Adipose tissue (tissue), 3 donors: ENCODE measurements at regions not wholly inside any gene's neighbourhood (a gene's known extent, or its start where the extent isn't known, plus 50 kb on each side); places are given as distances from the start of the nearest gene placed in this dataset.

Experiments used
- H3K27ac ChIP-seq: one replicate; pipeline ENCODE4 v1.5.1; 2013; ENCODE audit warnings: low read depth, low read length
- WGBS, 3 donors: extraction: QIAGEN DNeasy Blood & Tissue Kit; methylation state at CpG; one replicate each; pipeline ENCODE4 v1.1.7; 2013; 5-methylcytosine and 5-hydroxymethylcytosine counted together
- donor health status: healthy with polysubstance abuse.
- donor health status: Bipolar disorder and iron deficiency.
- donor health status: healthy.

DNA sequence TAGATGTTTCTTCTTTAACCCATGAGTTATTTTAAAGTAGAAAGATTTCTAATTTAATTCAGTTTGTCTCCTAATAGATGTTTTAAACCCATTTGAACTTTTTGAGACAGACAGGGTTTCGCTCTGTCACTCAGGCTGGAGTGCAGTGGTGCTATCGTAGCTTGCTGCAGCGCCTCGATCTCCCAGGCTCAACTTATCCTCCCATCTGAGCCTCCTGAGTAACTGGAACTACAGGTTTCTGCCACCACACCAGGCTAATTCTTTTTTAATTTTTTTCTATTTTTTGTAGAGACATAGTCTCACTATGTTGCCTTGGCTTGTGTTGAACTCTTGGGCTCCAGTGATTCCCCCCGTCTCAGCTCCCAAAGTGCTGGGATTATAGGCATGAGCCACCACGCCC, 53.0 kb upstream of the RAB18 start:
- 83 to 94% (median 91%) methylated on average over 6 of the region's 6 CpGs for WGBS, 3 donors
- H3K27ac ChIP-seq: no peak overlapping the region

DNA sequence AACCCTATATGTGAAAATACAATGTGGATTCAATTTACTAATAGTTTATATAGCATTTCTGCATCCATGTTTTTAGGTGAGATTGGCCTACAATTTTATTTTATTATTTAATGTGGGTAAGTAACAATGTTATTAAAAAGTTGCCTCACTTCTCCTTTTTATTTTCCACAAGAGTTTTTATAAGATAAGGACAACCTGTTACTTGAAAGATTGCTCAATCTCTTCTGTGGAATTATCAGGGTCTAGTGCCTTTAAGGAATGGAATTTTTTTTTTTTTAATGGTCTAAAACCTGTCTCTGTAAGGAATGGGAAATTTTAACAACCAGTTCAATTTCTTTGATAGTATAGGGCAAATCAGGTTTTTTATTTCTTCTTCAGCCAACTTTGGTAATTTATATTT, 53.9 kb upstream of the RAB18 start:
- H3K27ac ChIP-seq: no peak overlapping the region

DNA sequence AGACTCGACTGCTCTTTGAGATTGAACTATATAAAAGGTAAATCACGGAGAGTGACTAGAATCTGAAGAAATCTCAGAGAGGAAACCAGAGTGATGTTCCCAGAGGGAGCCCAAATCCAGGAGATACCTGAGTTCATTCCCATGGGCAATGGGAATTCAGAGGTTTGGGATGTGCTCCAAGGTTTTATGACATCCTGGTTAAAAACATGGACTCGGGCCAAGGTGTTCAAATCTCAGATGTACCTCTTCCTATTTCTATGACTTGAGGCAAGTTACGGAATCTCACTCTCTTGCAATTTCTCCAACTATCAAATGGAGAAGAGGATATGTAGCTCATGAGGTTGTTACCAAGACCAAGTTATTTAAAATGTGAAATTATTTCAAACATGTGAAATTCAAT, 54.5 kb upstream of the RAB18 start:
- WGBS, 3 donors: 65 to 66% (median 65%) methylated on average over 4 of the region's 4 CpGs
- H3K27ac ChIP-seq: no peak overlapping the region

DNA sequence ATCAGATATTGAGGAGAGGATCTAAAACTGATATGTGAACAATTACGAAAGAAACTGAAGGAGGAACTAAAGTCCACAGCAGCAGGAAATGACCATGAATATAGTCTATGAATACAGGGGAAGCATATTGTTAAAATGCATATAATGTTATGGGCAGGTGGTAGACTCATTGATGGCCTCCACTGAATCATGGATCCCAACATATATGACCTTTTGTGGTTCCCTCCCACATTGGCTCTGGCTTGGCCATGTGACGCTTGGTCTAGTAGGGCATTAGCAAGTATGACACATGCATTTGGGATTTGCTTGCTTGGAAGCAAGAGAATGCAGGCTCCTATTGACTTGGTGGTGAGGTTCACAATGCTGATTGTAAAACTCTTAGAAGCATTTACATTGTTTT, 55.2 kb upstream of the RAB18 start:
- H3K27ac ChIP-seq: no peak overlapping the region
- WGBS, 3 donors: 71 to 86% (median 73%) methylated on average over 2 of the region's 2 CpGs

DNA sequence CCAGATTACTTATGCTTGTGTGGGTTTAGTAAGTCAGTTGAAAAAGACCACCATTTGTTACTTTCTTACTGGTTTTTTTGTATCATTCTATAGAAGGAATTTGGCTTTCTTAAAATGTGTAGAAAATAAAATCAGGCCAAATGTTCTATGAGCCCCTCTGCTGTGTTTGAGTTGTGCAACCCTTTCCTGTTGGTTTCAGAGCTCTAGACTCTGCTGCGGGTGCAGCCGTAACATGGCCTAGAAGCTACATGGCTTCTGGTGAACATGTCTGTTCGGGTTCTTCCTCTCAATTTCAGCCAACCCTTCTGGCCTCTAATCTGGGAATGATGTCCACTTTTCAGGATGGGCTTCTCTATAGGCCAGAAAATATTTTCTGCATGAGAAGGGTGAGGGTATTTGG, 56.6 kb upstream of the RAB18 start:
- H3K27ac ChIP-seq: no peak overlapping the region
- WGBS, 3 donors: 56 to 81% (median 62%) methylated on average over 3 of the region's 3 CpGs

DNA sequence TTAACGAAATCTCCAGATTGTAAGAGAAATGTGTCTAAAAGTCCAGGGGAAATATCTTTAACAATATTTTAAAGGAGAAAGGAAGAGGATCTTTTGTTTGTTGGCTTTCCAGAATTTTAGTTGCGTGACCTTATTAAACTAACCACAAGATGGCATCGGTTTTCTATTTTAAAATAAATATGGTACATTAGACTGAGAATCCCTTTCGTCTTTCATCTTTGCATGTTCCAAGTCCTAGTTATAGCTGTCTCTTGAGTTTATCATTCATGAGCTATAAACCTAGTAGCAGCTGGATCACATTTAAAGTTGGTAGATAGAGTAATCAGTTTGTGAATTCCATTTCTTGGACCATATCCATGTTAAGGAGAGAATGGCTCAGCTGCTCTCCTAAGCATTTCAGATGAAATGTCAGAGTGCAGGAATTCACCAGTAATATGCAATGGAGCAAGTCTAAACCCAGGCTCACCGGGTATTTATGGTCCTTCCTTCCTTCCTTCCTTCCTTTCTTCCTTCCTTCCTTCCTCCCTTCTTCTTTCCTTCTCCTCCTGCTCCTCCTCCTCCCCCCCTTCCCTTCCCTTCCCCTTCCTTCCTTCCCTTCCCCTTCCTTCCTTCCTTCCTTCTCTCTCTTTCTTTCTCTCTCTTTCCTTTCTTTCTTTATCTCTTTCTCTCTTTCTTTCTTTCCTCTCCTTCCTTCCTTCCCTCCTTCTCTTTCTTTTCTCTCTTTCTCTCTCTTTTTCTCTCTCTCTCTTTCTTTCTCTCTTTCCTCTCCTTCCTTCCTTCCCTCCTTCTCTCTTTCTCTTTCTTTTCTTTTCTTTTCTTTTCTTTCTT, 57.8 kb upstream of the RAB18 start:
- WGBS, 3 donors: 4 to 7% (median 4%) methylated on average over 5 of the region's 5 CpGs
- no peak overlapping the region for H3K27ac ChIP-seq

DNA sequence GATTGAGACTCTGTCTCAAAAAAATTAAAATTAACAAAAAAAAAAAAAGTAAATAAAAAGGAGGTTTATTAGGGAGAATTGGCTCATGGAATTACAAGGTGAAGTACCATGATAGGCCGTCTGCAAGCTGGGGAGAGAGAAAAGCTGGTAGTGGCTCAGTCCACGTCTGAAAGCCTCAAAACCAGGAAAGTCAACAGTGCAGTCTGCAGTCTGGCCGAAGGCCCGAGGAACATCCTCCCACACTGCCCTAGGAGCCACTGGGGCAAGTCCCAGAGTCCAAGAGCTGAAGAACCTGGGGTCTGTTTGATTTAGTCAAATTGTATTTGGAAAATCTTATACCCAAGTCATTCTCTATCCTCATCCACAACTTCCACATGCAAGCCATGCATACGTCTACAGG, 59.0 kb upstream of the RAB18 start:
- WGBS, 3 donors: 64 to 72% (median 64%) methylated on average over 5 of the region's 5 CpGs

DNA sequence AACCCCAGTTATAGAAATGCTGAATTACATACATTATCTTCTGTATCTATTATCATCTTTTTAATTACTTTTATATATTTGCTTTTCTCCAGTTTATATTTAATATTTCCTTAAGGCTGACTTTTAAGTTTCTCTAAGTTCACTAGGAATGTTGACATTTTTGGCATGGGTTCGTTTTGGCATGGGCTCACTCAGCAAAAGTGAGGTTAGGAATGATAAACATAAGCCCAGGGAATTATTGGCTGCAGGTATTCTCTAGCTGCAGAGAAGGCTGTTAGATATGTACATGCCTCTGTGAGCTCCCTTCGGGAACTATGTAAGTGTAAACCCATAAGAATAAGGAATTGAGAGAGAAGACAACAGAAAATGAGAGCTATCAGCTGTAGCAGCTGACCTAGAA, 63.6 kb upstream of the RAB18 start:
- WGBS, 3 donors: 15 to 45% (median 39%) methylated on average over 2 of the region's 2 CpGs
- H3K27ac ChIP-seq: no peak overlapping the region

More for the DNA sequence above, 59.0 kb upstream of the RAB18 start:
- H3K27ac ChIP-seq: no peak overlapping the region

DNA sequence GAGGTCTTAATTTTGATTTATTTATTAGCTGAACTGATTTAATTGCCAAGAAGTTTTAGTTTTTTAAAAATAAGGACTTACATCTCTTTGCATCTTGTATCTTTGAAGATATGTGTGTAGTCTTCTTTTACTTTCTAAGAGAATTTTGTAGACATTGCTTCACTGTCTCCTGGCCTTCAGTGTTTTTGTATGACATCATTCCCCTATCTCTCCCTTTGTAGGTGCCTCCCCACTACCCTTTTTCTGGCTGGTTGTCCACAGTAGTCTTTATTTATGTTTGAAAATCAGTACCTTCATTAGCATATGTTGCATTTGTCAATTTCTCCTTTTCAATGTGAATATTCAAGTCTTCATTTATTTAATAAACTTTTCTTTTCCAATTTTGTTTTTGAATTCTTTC, 64.1 kb upstream of the RAB18 start:
- no peak overlapping the region for H3K27ac ChIP-seq

DNA sequence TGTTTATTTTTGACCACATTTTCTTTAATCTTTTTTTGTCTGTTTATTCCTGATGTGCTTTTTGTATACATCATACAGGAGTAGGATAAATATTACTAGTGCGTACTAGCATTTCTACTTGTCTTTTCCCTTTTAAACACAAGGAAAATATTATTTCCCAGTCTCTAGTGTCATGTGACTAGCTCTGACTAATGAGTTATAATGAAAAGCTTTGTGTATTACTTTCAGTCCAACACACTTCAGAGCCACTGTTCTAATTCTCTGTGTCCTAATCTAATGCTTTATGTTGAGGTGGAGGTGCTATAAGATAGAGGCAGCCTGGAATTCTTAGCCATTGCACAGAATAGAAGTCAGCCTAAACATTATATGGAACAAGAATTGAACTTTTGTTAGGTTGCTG, 65.0 kb upstream of the RAB18 start:
- WGBS, 3 donors: 86 to 93% (median 91%) methylated on average over 1 of the region's 1 CpG
- H3K27ac ChIP-seq: no peak overlapping the region

DNA sequence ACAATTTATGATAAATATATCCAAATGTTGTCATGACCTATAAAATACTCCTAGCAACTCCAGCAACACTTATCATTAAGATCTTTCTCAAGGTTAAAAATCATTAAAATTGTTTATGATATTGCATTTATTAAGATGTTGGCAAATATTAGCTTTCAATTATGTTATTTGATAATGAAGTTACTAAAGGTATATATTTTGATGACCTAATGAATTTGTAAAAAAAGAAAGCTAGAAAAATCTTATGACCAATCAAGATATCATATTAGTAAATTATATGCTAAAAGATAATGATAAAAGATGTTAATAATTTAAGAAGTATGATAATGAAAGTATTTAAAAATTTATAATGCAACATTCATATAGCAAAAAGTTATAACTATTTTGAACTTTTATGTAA, 66.3 kb upstream of the RAB18 start:
- H3K27ac ChIP-seq: no peak overlapping the region

DNA sequence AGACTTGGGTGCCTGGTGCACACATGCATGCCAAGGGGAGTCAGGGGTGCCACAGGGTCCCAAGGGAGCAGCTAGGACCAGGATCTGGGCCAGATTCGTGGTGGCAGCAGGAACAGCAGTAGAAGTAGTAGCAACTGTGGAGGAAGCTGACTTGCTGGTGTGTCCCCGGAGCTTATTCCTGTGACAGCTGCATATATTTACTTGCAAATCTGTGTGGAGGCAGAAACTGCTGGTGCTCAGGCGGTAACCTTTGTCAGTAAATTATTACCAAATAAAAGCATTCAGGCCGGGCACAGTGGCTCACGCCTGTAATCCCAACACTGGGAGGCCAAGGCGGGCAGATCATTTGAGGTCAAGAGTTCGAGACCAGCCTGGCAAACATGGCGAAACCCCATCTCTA, 67.4 kb upstream of the RAB18 start:
- no peak overlapping the region for H3K27ac ChIP-seq
- 73 to 85% (median 85%) methylated on average over 8 of the region's 8 CpGs for WGBS, 3 donors

DNA sequence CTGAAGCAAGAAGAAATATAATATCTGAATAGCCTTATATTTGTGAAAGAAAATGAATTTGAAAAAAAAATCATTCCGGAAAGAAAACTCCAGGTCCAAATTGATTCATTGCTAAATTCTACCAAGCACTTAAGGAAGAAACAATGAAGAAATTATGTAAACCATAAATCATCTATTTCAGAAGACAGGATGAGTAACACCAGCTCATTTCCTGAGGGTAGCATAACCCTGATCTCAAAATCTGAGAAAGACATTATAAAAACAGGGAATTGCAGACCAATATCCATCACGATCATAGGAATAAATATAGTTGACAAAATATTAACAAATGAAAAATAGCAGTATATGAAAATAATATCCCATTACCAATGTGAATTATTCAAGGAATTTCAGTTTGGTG, 70.1 kb upstream of the RAB18 start:
- no peak overlapping the region for H3K27ac ChIP-seq
- WGBS, 3 donors: 80 to 84% (median 84%) methylated on average over 2 of the region's 2 CpGs

DNA sequence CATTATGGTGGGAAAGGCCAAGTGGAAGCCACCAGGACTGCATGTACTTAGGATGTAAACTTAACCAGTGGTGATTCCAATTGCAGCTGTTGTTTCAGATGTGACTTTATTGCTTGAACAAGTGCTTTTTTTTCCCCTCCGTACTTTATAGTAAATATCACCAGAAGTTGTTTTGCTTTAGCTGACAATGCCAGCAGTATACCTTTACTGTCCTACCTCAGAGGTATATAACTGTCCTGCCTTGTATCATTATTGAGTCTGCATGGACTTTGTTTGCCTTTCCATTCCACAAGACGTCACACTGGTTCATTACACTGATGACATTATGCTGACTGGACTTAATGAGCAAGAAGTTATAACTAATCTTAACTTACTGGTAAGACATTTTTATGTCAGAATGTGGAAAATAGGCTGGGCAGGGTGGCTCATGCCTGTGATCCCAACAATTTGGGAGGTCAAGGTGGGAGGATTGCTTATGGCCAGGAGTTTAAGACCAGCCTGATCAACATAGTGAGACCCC, 77.1 kb upstream of the RAB18 start:
- H3K27ac ChIP-seq: no peak overlapping the region
- WGBS, 3 donors: 52 to 76% (median 66%) methylated on average over 2 of the region's 2 CpGs

DNA sequence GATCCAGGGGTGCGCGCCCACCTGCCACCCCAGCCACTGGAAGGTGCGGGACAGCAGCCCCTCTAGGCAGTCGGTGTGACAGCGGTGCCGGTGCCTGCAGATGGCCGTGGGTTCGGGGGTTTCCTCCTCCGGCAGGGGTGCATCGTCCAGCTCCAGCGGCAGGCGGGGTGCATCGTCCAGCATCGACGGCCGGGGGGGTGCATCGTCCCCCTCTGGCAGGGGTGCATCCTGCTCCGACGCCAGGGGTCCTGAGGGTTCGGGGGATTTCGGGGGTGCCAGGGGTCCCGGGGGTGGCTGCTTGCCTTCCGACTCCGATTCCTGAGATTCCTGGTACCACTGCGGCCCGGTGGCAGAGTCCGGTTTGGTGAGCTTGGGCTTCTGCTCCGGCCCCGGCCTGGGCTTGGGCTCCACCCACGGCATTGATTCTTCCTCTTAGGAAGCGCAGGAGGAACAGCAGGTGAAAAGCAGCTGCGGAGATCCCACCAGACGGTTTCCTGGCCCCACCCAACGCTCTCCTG, 90.2 kb upstream of the RAB18 start:
- H3K27ac ChIP-seq: no peak overlapping the region
- WGBS, 3 donors: 46 to 54% (median 46%) methylated on average over 33 to 34 of the region's 34 CpGs

DNA sequence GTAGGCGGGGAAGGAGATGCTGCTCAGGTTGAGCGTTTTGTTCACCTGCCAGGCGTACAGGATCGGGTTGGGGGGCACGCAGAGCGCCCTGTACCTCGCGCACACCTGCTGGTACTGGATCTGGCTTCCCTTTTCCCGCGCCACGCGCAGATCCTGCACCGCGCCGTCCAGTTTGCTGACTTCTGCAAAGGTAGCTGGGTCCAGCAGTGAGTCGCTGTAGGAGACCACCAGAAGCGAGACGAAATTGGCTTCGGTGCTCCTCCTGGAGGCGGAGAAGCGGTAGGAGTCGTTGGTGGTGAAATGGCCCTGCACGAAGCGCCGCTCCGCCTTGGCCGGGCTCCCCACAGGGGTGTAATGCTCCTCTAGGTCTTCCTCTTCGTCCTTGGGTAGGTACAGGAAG, 90.7 kb upstream of the RAB18 start:
- no peak overlapping the region for H3K27ac ChIP-seq
- WGBS, 3 donors: 49 to 58% (median 56%) methylated on average over 28 of the region's 28 CpGs

DNA sequence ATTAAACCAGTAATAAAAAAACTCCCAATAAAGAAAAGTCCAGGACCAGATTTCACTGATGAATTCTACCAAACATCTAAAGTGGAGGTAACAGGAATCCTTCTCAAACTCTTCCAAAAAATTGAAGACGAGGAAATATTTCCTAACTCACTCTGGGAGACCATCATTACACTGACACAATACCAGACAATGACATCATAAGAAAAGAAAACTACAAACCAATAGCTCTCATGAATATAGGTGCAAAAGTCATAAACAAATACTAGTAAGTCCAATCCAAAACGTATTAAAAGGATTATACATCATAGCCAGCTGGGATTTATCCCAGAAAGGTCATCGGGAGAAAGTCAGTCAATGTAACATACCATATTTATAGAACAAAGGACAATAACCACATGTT, 94.0 kb upstream of the RAB18 start:
- 26 to 48% (median 45%) methylated on average over 3 of the region's 3 CpGs for WGBS, 3 donors
- no peak overlapping the region for H3K27ac ChIP-seq

DNA sequence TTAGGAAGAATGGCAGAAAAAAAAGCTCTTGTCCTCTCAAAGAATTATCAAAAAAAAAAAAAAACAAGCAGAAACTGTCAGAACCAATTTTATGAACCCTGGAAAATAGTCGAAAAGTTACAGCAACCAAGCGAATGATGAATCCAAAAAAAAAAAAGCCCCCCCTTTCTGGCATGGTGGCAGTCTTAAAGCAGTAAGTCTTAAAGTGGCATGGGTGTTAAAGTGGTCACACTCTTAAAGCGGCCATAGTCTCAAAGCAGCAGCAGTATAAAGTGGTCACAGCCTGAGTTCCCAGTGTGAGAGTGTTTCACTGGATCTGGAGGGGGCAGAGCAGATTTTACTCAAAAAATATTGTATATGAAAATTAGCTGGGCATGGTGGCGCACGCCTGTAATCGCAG, 96.8 kb upstream of the RAB18 start:
- WGBS, 3 donors: 89 to 95% (median 91%) methylated on average over 6 of the region's 6 CpGs
- no peak overlapping the region for H3K27ac ChIP-seq

DNA sequence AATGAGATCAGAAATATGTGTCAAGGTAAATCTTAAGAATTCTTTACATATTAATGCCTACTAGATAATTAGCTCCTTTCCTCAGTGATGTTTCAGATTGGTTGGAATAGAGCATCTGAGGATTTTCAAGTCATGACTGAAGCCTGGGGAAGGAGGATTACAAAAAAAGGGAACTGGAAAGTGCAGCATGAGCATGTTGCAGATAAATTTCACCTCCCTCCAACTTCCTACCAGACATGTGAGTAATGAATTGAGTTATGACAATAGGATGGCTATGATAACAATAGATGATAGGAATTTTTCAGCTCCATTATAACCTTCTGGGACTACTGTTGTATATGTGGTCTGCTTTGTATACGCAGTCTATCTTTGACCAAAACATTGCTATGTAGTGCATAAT, 104.2 kb upstream of the RAB18 start:
- no peak overlapping the region for H3K27ac ChIP-seq
- 0 to 44% (median 0%) methylated on average over 1 of the region's 1 CpG for WGBS, 3 donors

DNA sequence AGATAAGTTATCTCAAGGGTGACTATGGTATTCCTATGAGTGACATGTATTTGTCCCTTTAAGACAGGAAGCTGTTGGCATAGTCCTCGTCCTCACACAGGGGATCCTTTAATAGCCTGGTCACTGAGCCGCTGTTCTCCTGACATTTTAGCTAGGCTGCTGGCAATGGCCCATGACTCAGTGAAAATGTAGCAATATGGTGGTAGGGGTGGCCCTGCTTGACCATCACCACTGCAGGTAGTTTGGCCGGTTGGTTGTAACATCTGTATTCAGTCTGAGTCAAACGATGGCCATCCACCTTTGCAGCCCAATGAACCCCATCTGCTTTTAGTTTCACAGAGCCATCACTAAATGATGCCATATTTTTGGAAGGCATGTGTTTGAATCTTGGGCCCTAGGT, 110.1 kb upstream of the RAB18 start:
- WGBS, 3 donors: 84 to 88% (median 87%) methylated on average over 4 of the region's 4 CpGs
- no peak overlapping the region for H3K27ac ChIP-seq
